IMR-90 (cell line): ENCODE measurements at regions not wholly inside any gene's neighbourhood (a gene's known extent, or its start where the extent isn't known, plus 50 kb on each side); places are given as distances from the start of the nearest gene placed in this dataset.

Experiments
- ATAC-seq: fragments of 200-7000 bp; cut with Tn5 transposase; 2 replicates; pipeline ENCODE4 v1.9.1; 2020; ENCODE audit warnings: low read depth, mild to moderate bottlenecking, moderate library complexity
- BruUV-seq: library from RNA; stranded (reverse); fragments of 400-500 nt; replicated peaks from 2 replicates; lab custom pipeline; 2021; lab: Mats Ljungman, UMichigan
- CTCF ChIA-PET: fragments of 300-600 bp; formaldehyde crosslinking; extraction: SDS; loops from one replicate; lab custom pipeline; 2021; ENCODE audit warnings: antibody characterized with exemption; lab: Yijun Ruan, JAX
- POLR2A ChIA-PET: fragments of 300-600 bp; sonication (Branson Sonifier 250); formaldehyde crosslinking; loops from one replicate; lab custom pipeline; 2022; ENCODE audit warnings: antibody characterized with exemption; ENCODE audit not compliant: unreplicated experiment; lab: Charles Lee
- DNase-seq: peaks from one replicate; pipeline ENCODE4 v3.0.0; 2013
- H2AFZ ChIP-seq: replicated peaks from 2 replicates; pipeline ENCODE3; 2013; ENCODE audit warnings: low read length, mild to moderate bottlenecking; ENCODE audit not compliant: poor library complexity
- H2AK5ac ChIP-seq: 2 replicates; pipeline ENCODE4 v1.6.1; 2013; ENCODE audit warnings: low read depth, low read length, inconsistent platforms
- H2AK9ac ChIP-seq: replicated peaks from 2 replicates; pipeline ENCODE3; 2013; ENCODE audit warnings: mild to moderate bottlenecking, low read depth, low read length, moderate library complexity; ENCODE audit not compliant: poor library complexity
- H2BK120ac ChIP-seq: 2 replicates; pipeline ENCODE4 v1.6.1; 2013; ENCODE audit warnings: low read depth, low read length, inconsistent platforms
- H2BK15ac ChIP-seq: 3 replicates; pipeline ENCODE4 v1.6.1; 2013; ENCODE audit warnings: low read depth, low read length, inconsistent platforms
- H2BK20ac ChIP-seq: 2 replicates; pipeline ENCODE4 v1.6.1; 2013; ENCODE audit warnings: low read depth, mild to moderate bottlenecking, inconsistent platforms, low read length, moderate library complexity
- H2BK5ac ChIP-seq: 2 replicates; pipeline ENCODE4 v1.6.1; 2013; ENCODE audit warnings: mild to moderate bottlenecking, low read depth, low read length, inconsistent platforms; ENCODE audit not compliant: poor library complexity, severe bottlenecking
- H3K14ac ChIP-seq: replicated peaks from 2 replicates; pipeline ENCODE4 v1.6.1; 2013; ENCODE audit warnings: low read depth, low read length, inconsistent platforms
- H3K18ac ChIP-seq: 2 replicates; pipeline ENCODE4 v1.6.1; 2013; ENCODE audit warnings: low read depth, low read length, control low read depth
- H3K23ac ChIP-seq: 2 replicates; pipeline ENCODE4 v1.6.1; 2013; ENCODE audit warnings: low read depth, low read length, inconsistent platforms
- H3K27ac ChIP-seq: 2 replicates; pipeline ENCODE4 v1.5.1; 2013; ENCODE audit warnings: mild to moderate bottlenecking, control low read depth, low read length; ENCODE audit not compliant: insufficient read depth
- H3K27me3 ChIP-seq: 2 replicates; pipeline ENCODE4 v1.6.1; 2013; ENCODE audit warnings: low read length; ENCODE audit not compliant: control insufficient read depth, insufficient read depth
- H3K36me3 ChIP-seq: 2 replicates; pipeline ENCODE4 v1.6.1; 2013; ENCODE audit warnings: low read length, mixed read lengths; ENCODE audit not compliant: control insufficient read depth, insufficient read depth
- H3K4ac ChIP-seq: 2 replicates; pipeline ENCODE4 v1.6.1; 2013; ENCODE audit warnings: low read depth, low read length, inconsistent platforms
- H3K4me1 ChIP-seq: 2 replicates; pipeline ENCODE4 v1.6.1; 2013; ENCODE audit warnings: low read length, mixed read lengths; ENCODE audit not compliant: control insufficient read depth, insufficient read depth
- H3K4me2 ChIP-seq: 2 replicates; pipeline ENCODE4 v1.6.1; 2013; ENCODE audit warnings: low read depth, mild to moderate bottlenecking, control low read depth, low read length, moderate library complexity
- H3K4me3 ChIP-seq: 2 replicates; pipeline ENCODE4 v1.5.1; 2013; ENCODE audit warnings: low read depth, mild to moderate bottlenecking, control low read depth, low read length, moderate library complexity; ENCODE audit not compliant: insufficient read depth
- H3K56ac ChIP-seq: 2 replicates; pipeline ENCODE4 v1.6.1; 2013; ENCODE audit warnings: low read length, inconsistent platforms; ENCODE audit not compliant: insufficient read depth; ENCODE audit errors: extremely low read depth
- H3K79me1 ChIP-seq, 2 experiments: 2 replicates each; pipeline ENCODE4 v1.6.1; 2013; ENCODE audit warnings: low read length in 2 of 2, inconsistent platforms in 1 of 2, low read depth in 1 of 2
- H3K9ac ChIP-seq: 2 replicates; pipeline ENCODE4 v1.6.1; 2013; ENCODE audit warnings: low read depth, low read length, control low read depth
- H3K9me1 ChIP-seq: 2 replicates; pipeline ENCODE4 v1.6.1; 2013; ENCODE audit warnings: low read length, inconsistent platforms; ENCODE audit not compliant: insufficient read depth
- H3K9me3 ChIP-seq: 2 replicates; pipeline ENCODE4 v1.6.1; 2013; ENCODE audit warnings: low read length; ENCODE audit not compliant: control insufficient read depth, insufficient read depth
- H4K20me1 ChIP-seq: 2 replicates; pipeline ENCODE4 v1.6.1; 2013; ENCODE audit warnings: low read length, inconsistent platforms; ENCODE audit not compliant: insufficient read depth
- H4K5ac ChIP-seq: 2 replicates; pipeline ENCODE4 v1.6.1; 2013; ENCODE audit warnings: mild to moderate bottlenecking, low read depth, low read length, control low read depth
- H4K8ac ChIP-seq, 2 experiments: 2 replicates each; pipeline ENCODE4 v1.6.1; 2013; ENCODE audit warnings: low read depth in 2 of 2, low read length in 2 of 2, control low read depth in 1 of 2, inconsistent platforms in 1 of 2
- H4K91ac ChIP-seq: 2 replicates; pipeline ENCODE4 v1.6.1; 2013; ENCODE audit warnings: low read depth, low read length, inconsistent platforms; ENCODE audit not compliant: insufficient read depth
- BHLHE40 ChIP-seq: fragments of 150-350 bp; IDR thresholded peaks from 2 replicates; pipeline ENCODE4 v1.6.1; 2016; ENCODE audit warnings: mild to moderate bottlenecking, low read depth, low read length
- MAFK ChIP-seq: IDR thresholded peaks from 2 replicates; pipeline ENCODE4 v1.6.1; 2012; ENCODE audit warnings: low read depth, low read length, improper control_type of control experiment
- POLR2A ChIP-seq: IDR thresholded peaks from 2 replicates; pipeline ENCODE4 v1.6.1; 2012; ENCODE audit warnings: mild to moderate bottlenecking, low read depth, low read length
- RFX5 ChIP-seq: IDR thresholded peaks from 2 replicates; pipeline ENCODE4 v1.8.0; 2012; ENCODE audit warnings: low read depth, mild to moderate bottlenecking, low read length, moderate library complexity
- WGBS, 2 experiments: methylation state at CpG; one replicate each; pipeline versions ENCODE4 v1.1.5 to v1.1.7; 2013; ENCODE audit warnings: missing lambda C conversion rate in 2 of 2; ENCODE audit not compliant: insufficient read length in 1 of 2; ENCODE audit errors: extremely low coverage in 2 of 2; 5-methylcytosine and 5-hydroxymethylcytosine counted together
- dilution Hi-C: fragments of 300-500 bp; cut with HindIII; formaldehyde crosslinking; loops from one replicate; pipeline ENCODE4 v1.14.3; 2018; ENCODE audit warnings: low sequenced_read_pairs; ENCODE audit not compliant: unreplicated experiment
- in situ Hi-C: fragments of 300-500 bp; cut with MboI; formaldehyde crosslinking; loops from 3 replicates; pipeline ENCODE4 v1.14.3; 2019; ENCODE audit warnings: low sequenced_read_pairs, inconsistent platforms, mixed read lengths
- intact Hi-C: fragments of 100-400 bp; cut with micrococcal nuclease; formaldehyde crosslinking; loops from 2 replicates; pipeline ENCODE4 v1.10.0; 2022
- TF ChIP-seq, protein P1 (sequence below): conservative IDR thresholded peaks from 2 replicates; pipeline ENCODE4 v1.5.1; 2012; ENCODE audit warnings: mild to moderate bottlenecking, low read depth, low read length, improper control_type of control experiment
- TF ChIP-seq, protein P2 (sequence below): fragments of 150-350 bp; IDR thresholded peaks from 2 replicates; pipeline ENCODE4 v1.6.1; 2017; ENCODE audit warnings: mild to moderate bottlenecking, antibody characterized with exemption, low read length, low read depth

DNA sequence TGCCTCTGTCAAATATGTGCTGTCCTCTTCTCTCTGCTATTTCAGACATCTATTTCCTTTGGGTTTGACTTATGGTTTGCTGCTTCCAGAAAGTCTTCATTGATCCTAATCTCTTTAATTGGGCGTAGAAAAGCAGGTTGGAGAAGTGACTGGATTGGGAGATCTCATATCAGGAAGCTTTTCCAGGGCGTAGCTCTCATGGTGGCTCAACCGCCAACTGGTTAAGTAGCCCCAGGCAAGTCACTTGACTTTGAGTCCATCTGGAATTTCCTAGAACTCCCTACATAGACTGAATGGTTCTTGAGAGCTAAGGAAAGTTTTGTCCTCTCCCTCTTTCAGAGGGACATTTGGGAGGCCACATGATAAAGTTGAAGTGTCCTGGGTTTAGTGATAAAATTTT, 192.3 kb upstream of the GLRA1 start:
- no peaks in the 10 kb centered on the region for H3K4me1 ChIP-seq
- no peaks in the 10 kb centered on the region for H3K36me3 ChIP-seq
- no peaks in the 10 kb centered on the region for H3K9me1 ChIP-seq
- no peak for TF ChIP-seq MAFK
- no peak for TF ChIP-seq BHLHE40
- TF ChIP-seq, protein P1, sequence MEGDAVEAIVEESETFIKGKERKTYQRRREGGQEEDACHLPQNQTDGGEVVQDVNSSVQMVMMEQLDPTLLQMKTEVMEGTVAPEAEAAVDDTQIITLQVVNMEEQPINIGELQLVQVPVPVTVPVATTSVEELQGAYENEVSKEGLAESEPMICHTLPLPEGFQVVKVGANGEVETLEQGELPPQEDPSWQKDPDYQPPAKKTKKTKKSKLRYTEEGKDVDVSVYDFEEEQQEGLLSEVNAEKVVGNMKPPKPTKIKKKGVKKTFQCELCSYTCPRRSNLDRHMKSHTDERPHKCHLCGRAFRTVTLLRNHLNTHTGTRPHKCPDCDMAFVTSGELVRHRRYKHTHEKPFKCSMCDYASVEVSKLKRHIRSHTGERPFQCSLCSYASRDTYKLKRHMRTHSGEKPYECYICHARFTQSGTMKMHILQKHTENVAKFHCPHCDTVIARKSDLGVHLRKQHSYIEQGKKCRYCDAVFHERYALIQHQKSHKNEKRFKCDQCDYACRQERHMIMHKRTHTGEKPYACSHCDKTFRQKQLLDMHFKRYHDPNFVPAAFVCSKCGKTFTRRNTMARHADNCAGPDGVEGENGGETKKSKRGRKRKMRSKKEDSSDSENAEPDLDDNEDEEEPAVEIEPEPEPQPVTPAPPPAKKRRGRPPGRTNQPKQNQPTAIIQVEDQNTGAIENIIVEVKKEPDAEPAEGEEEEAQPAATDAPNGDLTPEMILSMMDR: no peak
- TF ChIP-seq, protein P2, sequence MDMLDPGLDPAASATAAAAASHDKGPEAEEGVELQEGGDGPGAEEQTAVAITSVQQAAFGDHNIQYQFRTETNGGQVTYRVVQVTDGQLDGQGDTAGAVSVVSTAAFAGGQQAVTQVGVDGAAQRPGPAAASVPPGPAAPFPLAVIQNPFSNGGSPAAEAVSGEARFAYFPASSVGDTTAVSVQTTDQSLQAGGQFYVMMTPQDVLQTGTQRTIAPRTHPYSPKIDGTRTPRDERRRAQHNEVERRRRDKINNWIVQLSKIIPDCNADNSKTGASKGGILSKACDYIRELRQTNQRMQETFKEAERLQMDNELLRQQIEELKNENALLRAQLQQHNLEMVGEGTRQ: no peak
- no peak for TF ChIP-seq POLR2A
- TF ChIP-seq RFX5: no peak
- H3K18ac ChIP-seq: no peak overlapping the region
- no peak overlapping the region for H3K23ac ChIP-seq
- no peak overlapping the region for H3K56ac ChIP-seq
- intact Hi-C loops: no loop called here
- DNase-seq (no peak), ATAC-seq (no peak)
- no peak overlapping the region for H3K4ac ChIP-seq
- H2AK9ac ChIP-seq: no peak overlapping the region
- no peak overlapping the region for H2BK15ac ChIP-seq
- H2AK5ac ChIP-seq: no peak overlapping the region
- no peak overlapping the region for H2BK120ac ChIP-seq
- WGBS, 2 experiments: no CpG with 5 or more reads among the region's 3 CpGs
- H4K20me1 ChIP-seq: no peaks in the 10 kb centered on the region
- in situ Hi-C loops: no loop called here
- CTCF ChIA-PET: no interaction called here
- H4K5ac ChIP-seq: no peak overlapping the region
- no peak overlapping the region for H3K4me2 ChIP-seq
- no peak overlapping the region for H2BK20ac ChIP-seq
- no peaks in the 10 kb centered on the region for H3K79me1 ChIP-seq
- no peak overlapping the region for H2AFZ ChIP-seq
- H2BK5ac ChIP-seq: no peak overlapping the region
- H3K27me3 ChIP-seq: no peaks in the 10 kb centered on the region
- H3K14ac ChIP-seq: no peak overlapping the region
- no peak overlapping the region for H4K91ac ChIP-seq
- dilution Hi-C loops: no loop called here
- no peaks in the 10 kb centered on the region for H3K9me3 ChIP-seq
- POLR2A ChIA-PET: no interaction called here
- H3K27ac ChIP-seq: no peak overlapping the region
- H3K4me3 ChIP-seq: no peak overlapping the region
- no peak overlapping the region for H4K8ac ChIP-seq
- H3K9ac ChIP-seq: no peak overlapping the region
- BruUV-seq: no TSS peak
